Upper lobe of right lung (tissue), 1 donor: ENCODE measurements at regions not wholly inside any gene's neighbourhood (a gene's known extent, or its start where the extent isn't known, plus 50 kb on each side); places are given as distances from the start of the nearest gene placed in this dataset.

Experiments
- ATAC-seq: fragments of 200-7000 bp; cut with Tn5 transposase; one replicate; pipeline ENCODE4 v1.9.1; 2020; ENCODE audit warnings: mild to moderate bottlenecking, moderate library complexity
- DNase-seq: peaks from one replicate; pipeline ENCODE4 v3.0.0-alpha.2; 2020
- H3K27ac ChIP-seq: fragments of 200-600 bp; one replicate; pipeline ENCODE4 v1.8.0; 2022
- H3K27me3 ChIP-seq: fragments of 200-600 bp; one replicate; pipeline ENCODE4 v1.8.0; 2022; ENCODE audit warnings: mild to moderate bottlenecking
- H3K36me3 ChIP-seq: fragments of 200-600 bp; one replicate; pipeline ENCODE4 v1.8.0; 2022
- H3K4me1 ChIP-seq: fragments of 200-600 bp; one replicate; pipeline ENCODE4 v1.8.0; 2022
- H3K4me3 ChIP-seq: fragments of 200-600 bp; one replicate; pipeline ENCODE4 v1.8.0; 2022; ENCODE audit warnings: mild to moderate bottlenecking
- H3K9me3 ChIP-seq: fragments of 200-600 bp; one replicate; pipeline ENCODE4 v1.8.0; 2022
- intact Hi-C: fragments of 100-400 bp; cut with DNase I; formaldehyde crosslinking; loops from one replicate; pipeline ENCODE4 v1.11.0; 2022
- TF ChIP-seq, protein P1 (sequence below): fragments of 200-600 bp; IDR thresholded peaks from one replicate; pipeline ENCODE4 v1.8.0; 2022; ENCODE audit warnings: antibody characterized with exemption
- donor health status: DM: no; HTN: yes; CAD: no; lungs with severe emphysema.

DNA sequence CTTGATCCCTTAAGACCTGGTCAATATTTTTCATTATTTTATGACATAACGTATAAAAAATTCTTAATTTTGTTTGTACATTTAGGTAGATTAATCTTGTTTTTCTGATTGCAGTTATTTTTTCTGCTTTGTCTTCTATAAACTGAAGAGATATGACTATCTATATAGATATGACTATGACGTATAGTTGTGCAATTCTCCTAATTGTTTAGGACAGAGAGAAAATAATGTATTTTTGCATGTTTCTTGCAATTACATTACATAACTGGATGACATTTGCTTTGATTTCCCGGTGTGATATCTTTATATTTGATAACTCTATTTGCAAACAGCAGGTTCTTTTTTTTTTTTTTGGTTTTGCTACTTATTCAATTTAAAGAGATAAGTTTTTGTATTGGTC is 310.2 kb upstream of the REG3G start:
- intact Hi-C loops: no loop called here
- no peak for ATAC-seq

DNA sequence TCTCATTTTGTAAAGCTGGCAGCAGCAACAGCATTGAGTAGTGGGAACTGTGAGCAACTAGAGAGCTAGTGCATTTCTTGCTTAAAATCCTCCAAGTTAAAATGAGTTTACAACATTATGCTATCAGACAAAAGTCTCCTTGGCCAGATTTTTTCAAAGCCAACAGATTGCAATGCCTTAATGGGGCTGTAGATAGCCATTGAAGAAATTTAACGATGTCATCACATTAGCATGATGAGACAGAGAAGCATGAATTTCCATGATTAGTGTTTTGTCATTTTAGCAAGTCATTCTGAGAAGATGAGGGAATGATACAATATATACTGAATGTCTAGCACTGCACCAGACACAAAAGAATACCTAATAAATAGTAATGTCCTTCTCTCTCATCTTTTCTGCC is 307.5 kb upstream of the REG3G start:
- Histone ChIP-seq H3K4me3 (no peak overlapping the region), H3K27ac (no peak overlapping the region), H3K36me3 (no peaks in the 10 kb centered on the region), H3K27me3 (no peaks in the 10 kb centered on the region), H3K4me1 (no peaks in the 10 kb centered on the region), H3K9me3 (no peaks in the 10 kb centered on the region)
- DNase-seq: no peak
- TF ChIP-seq, protein P1, sequence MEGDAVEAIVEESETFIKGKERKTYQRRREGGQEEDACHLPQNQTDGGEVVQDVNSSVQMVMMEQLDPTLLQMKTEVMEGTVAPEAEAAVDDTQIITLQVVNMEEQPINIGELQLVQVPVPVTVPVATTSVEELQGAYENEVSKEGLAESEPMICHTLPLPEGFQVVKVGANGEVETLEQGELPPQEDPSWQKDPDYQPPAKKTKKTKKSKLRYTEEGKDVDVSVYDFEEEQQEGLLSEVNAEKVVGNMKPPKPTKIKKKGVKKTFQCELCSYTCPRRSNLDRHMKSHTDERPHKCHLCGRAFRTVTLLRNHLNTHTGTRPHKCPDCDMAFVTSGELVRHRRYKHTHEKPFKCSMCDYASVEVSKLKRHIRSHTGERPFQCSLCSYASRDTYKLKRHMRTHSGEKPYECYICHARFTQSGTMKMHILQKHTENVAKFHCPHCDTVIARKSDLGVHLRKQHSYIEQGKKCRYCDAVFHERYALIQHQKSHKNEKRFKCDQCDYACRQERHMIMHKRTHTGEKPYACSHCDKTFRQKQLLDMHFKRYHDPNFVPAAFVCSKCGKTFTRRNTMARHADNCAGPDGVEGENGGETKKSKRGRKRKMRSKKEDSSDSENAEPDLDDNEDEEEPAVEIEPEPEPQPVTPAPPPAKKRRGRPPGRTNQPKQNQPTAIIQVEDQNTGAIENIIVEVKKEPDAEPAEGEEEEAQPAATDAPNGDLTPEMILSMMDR: no peak
- no peak for ATAC-seq
- intact Hi-C loops: no loop called here

More for the DNA sequence above, 310.2 kb upstream of the REG3G start:
- no peak overlapping the region for H3K27ac ChIP-seq
- no peaks in the 10 kb centered on the region for H3K4me1 ChIP-seq
- H3K9me3 ChIP-seq: no peaks in the 10 kb centered on the region
- no peaks in the 10 kb centered on the region for H3K36me3 ChIP-seq
- H3K27me3 ChIP-seq: no peaks in the 10 kb centered on the region
- TF ChIP-seq, protein P1: no peak
- no peak for DNase-seq
- H3K4me3 ChIP-seq: no peak overlapping the region

DNA sequence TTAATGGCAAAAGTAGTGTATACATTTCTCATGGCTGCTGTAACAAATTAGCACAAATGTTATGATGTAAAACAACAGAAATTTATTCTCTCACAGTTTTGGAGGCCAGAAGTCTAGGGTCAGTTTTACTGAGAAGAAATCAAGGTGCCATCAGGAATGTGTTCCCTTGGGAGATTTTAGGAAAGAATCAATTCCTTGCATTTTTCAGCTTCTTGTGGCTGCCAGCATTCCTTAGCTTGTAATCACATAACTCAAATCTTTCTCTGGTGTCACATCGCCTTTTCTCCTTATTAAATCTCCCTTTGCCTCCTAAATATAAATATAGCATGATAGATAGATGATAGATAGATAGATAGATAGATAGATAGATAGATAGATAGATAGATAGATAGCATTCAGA is 307.0 kb upstream of the REG3G start:
- no peak overlapping the region for H3K4me3 ChIP-seq
- H3K9me3 ChIP-seq: no peaks in the 10 kb centered on the region
- ATAC-seq (no peak), DNase-seq (no peak)
- intact Hi-C loops: no loop called here
- H3K36me3 ChIP-seq: no peaks in the 10 kb centered on the region
- TF ChIP-seq, protein P1: no peak
- H3K27ac ChIP-seq: no peak overlapping the region
- H3K4me1 ChIP-seq: no peaks in the 10 kb centered on the region
- H3K27me3 ChIP-seq: no peaks in the 10 kb centered on the region

DNA sequence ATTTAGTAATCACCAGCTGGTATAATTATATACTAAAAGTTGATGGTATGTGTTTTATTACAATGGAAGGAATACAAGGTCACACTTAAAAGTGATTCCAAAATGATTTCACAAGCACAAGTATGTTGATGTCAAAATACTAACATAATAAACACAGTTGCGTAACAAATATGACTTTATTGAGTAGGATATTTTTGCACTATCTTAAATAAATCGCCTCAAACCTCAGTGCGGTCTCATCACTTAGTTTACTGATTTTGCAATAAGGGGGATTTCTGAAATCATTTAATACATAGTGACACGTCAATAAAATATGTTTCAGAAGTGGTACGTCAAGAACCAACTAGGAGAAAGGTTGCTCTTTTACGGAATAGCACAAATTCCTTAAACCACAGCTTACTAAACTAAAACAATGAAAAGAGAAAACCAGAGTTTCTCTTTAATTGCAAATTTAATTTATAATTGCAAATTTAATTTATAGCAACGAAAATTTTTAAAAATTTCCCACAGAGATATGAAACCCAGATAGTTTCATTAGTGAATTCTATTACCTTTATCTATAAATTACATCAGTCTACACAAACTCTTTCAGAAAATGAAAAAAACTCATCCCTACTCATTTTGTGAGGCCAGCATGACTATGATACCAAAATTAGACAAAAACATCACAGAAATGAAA is 304.0 kb upstream of the REG3G start:
- TF ChIP-seq, protein P1: no peak
- Histone ChIP-seq H3K4me1 (no peaks in the 10 kb centered on the region), H3K4me3 (no peak overlapping the region), H3K27me3 (no peaks in the 10 kb centered on the region), H3K27ac (no peak overlapping the region), H3K36me3 (no peaks in the 10 kb centered on the region), H3K9me3 (no peaks in the 10 kb centered on the region)
- DNase-seq: no peak
- no peak for ATAC-seq
- intact Hi-C loops: no loop called here

DNA sequence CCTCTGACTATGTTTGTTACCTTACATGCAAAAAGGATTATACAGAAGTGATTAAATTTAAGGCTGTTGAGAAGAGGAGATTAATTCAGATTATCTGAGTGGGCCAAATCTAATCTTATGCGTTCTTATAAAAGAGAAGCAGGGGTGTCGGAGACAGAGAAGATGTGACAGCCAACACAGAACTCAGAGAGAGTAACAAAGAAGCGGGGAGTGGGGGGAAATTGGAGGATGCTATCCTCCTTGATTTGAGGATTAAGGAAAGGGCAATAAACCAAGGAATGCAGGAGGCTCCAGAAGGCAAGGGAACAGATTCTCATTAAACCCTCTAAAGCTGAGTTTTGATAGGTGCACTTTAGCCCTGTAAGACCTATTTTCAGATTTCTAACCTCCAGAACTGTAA is 291.3 kb upstream of the REG3G start:
- ATAC-seq (no peak), DNase-seq (no peak)
- TF ChIP-seq, protein P1: no peak
- no peaks in the 10 kb centered on the region for H3K9me3 ChIP-seq
- H3K27ac ChIP-seq: no peak overlapping the region
- H3K4me3 ChIP-seq: no peak overlapping the region
- H3K36me3 ChIP-seq: no peaks in the 10 kb centered on the region
- intact Hi-C loops: no loop called here
- H3K27me3 ChIP-seq: no peaks in the 10 kb centered on the region
- no peaks in the 10 kb centered on the region for H3K4me1 ChIP-seq

DNA sequence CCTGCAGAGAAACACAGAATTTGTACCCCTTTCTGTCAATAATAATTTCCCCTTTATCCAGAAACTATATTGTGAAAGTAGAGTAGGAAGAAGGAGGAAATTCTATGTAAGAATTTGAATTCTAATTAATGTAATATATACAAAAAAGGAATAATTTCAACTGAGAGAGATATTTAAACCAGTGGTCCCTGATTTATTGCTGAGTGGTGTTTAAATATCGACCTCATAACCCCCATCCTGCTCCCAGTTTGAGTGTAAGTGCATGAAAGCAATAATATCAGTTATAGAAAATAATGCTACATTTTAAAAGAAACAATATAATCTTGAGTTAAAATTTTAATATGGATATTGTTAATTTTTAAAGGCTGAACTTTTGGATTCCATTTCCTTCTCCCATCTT is 286.2 kb upstream of the REG3G start:
- Histone ChIP-seq H3K36me3 (no peaks in the 10 kb centered on the region), H3K27ac (no peak overlapping the region), H3K9me3 (no peaks in the 10 kb centered on the region), H3K27me3 (no peaks in the 10 kb centered on the region), H3K4me1 (no peaks in the 10 kb centered on the region), H3K4me3 (no peak overlapping the region)
- TF ChIP-seq, protein P1: no peak
- ATAC-seq (no peak), DNase-seq (no peak)
- intact Hi-C loops: no loop called here
